ENCODE measurements at regions not wholly inside any gene's neighbourhood (a gene's known extent, or its start where the extent isn't known, plus 50 kb on each side); places are given as distances from the start of the nearest gene placed in this dataset.

DNA sequence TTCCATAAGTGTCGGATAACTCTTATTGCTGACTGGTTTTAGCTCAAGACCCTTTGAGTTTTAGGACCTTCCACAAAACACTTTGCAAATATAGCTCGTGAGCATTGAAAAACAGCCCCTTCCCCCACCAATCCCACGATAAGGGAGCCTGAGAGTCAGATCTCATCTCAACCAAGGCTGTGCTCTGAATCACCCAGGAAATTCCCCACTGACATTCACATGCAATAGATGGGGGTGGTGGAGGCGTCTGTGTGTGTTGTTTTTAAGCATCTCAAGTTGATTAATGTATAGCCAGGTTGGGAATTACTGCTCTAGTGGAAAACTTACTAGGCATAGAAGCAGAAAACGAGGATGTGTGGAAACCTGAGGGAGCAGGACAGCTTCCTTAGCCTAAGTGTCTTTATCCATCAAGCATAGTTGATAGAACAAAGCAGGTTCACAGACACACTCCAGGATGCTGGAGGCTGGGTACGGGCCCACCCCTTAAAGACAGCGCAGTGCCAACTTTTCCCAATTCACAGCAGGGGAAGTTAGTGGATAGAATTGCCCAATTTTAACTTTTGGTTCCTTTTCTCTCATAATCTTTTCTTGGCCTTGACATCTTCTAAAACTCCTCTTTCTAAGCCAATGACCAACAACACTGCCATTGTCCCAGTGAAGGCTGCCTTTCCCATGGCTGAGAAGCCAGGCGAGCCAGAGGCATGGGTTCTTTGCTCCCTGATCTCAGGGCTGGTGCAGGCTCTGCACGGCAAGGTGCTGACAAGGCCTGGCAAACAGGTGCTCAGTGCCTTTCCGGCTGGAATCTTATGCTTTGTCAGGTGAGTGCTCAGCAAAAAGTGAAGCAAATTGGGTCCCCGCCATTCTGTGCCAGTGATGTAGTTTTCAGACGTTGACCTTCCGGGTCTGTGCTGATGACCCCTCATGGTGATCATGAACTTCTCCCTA, 98.5 kb upstream of the INSIG1 start:
- no peak for ATAC-seq (replicated peaks)
- Mint-ChIP-seq H3K27ac (no peak overlapping the region), H3K36me3 (ENCODE audit: insufficient read depth) (no peaks in the 10 kb centered on the region), H3K9me3 (no peaks in the 10 kb centered on the region), H3K27me3 (peaks cover 0 to 10% of the 10 kb centered on the region in 2 donors), H3K4me1 (ENCODE audit: low read depth in 2 of 2) (no peaks in the 10 kb centered on the region), H3K4me3 (no peak overlapping the region)
- DNase-seq = no peak

DNA sequence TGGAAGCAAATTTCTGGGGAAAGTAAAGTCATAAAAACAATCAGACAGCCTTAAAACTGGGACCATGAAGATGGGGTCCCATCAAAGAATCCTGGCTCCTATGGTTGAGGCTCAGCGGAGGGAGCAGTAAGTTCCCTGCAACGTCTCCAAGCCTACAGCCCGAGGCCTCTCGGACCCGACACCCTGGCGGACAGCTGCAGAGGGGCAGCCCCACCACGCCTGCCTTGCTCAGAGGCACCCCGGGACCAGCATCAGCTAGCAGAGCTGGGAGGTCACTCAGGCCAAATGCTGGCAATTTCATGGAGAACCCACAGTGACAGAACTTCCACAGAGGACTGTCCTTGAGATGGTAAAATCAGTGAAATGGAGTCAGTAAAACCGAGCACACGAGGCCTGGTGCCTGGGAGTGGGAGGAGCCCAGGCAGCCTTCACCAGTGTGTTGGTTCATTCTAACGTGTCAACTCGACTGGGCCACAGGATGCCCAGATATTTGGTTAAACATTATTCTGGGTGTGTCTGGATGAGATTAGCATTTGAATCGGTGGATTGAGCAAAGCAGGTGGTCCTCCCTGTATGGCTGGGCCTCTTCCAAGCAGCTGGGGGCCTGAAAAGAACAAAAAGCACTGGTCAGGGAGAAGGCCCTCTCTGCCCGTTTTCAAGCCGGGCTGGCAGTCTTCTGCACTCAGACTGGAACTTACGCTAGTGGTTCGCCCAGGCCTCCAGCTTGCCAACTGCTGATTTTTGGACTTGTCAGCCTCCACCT, 96.2 kb upstream of the INSIG1 start:
- Mint-ChIP-seq H3K36me3 (ENCODE audit: insufficient read depth) (peaks cover 6% of the 10 kb centered on the region), H3K9me3 (no peaks in the 10 kb centered on the region), H3K4me3 (no peak overlapping the region), H3K27ac (peak overlapping the region in 1 of 2 donors; percentile 53), H3K4me1 (ENCODE audit: low read depth in 2 of 2) (peaks cover 14 to 15% of the 10 kb centered on the region in 2 donors), H3K27me3 (peaks cover 0 to 10% of the 10 kb centered on the region in 2 donors)
- no peak for ATAC-seq (replicated peaks)
- no peak for DNase-seq

DNA sequence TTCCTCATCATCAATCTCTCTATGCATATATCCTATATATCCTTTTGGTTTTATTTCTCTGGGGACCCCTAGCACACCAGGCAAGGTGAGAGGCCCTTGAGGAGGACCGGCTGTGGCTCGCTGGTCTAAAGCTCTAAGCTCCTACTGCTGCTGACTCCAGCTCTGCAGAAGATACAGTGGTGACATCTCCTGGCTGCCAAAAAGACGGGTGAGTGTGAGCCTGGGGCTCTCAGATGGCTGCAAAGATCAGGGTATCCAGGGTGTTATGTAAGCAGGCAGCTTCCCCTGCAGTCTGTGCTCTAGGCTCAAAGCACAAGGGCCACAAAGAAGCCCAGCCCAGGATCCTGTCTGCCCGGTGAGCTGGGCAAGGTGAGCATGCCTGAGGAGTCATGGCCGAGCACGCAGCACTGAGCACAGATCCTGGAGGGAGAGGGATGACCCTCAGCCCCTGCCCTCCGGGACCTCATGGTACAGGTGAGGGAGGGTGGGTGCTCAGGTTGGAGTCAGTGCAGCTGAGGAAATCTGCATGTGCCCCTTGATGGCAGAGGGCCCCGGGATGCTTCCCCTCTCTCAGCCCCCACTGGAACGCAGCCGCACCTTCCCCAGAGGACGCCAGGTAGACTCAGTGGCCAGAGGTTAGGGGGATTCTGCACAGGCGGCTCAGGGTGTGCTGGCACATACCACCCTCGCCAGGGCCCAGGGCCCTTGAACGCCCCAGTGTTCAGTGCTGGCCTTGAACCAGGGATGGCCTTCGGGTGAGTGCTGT, 95.4 kb upstream of the INSIG1 start:
- no peak for ATAC-seq (replicated peaks)
- Mint-ChIP-seq H3K4me3 (no peak overlapping the region), H3K27me3 (peaks cover 0 to 10% of the 10 kb centered on the region in 2 donors), H3K9me3 (no peaks in the 10 kb centered on the region), H3K4me1 (ENCODE audit: low read depth in 2 of 2) (peaks cover 18 to 21% of the 10 kb centered on the region in 2 donors), H3K36me3 (ENCODE audit: insufficient read depth) (peaks cover 6% of the 10 kb centered on the region), H3K27ac (peak overlapping the region in 1 of 2 donors; percentile 53)
- no peak for DNase-seq

DNA sequence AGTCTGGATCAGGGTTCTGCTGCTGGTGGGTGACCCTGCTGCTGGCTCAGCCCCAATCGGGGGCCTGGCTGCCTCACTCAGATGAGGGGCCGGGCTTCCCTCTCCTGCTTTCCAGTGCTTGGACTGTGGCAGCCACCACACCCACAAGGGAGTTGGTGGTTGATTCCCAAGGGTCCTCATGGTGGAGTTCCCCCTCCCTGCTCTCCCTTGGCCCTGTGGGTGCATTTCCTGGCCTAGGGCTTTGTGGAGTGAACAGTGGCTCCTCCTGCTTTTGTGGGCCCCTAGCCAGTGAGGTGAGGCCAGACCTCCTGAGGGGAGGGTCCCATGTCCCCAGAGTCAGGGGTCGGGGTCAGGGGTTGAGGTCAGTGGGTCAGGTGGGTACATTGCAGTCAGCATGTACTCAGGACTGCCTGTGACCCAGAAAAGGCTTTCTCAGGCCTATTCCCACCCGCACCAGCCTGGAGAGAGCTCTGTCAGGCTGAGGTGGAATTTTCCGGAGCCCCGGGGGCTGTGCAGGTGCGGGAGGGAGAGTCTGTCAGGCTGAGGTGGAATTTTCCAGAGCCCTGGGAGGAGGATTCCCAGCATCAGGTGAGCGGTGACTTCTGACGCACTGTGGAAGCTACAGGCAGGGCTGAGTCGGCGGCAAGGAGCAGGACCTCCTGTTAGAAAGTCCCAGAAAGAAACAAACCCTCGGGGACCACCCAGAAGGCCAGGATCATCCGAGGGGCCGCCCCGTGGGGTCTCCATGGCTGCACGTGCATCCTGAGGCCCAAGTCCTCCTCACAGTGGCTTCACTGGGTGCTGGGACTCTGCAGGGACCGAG, 94.4 kb upstream of the INSIG1 start:
- H3K27me3 Mint-ChIP-seq = peaks cover 0 to 10% of the 10 kb centered on the region in 2 donors
- DNase-seq (no peak), ATAC-seq (replicated peaks) (no peak)
- peaks cover 22 to 24% of the 10 kb centered on the region in 2 donors for H3K4me1 Mint-ChIP-seq (ENCODE audit: low read depth in 2 of 2)
- H3K27ac Mint-ChIP-seq = peak overlapping the region in 1 of 2 donors; percentile 7
- H3K9me3 Mint-ChIP-seq = peaks cover 0 to 3% of the 10 kb centered on the region in 2 donors
- no peak overlapping the region for H3K4me3 Mint-ChIP-seq
- peaks cover 6% of the 10 kb centered on the region for H3K36me3 Mint-ChIP-seq (ENCODE audit: insufficient read depth)

DNA sequence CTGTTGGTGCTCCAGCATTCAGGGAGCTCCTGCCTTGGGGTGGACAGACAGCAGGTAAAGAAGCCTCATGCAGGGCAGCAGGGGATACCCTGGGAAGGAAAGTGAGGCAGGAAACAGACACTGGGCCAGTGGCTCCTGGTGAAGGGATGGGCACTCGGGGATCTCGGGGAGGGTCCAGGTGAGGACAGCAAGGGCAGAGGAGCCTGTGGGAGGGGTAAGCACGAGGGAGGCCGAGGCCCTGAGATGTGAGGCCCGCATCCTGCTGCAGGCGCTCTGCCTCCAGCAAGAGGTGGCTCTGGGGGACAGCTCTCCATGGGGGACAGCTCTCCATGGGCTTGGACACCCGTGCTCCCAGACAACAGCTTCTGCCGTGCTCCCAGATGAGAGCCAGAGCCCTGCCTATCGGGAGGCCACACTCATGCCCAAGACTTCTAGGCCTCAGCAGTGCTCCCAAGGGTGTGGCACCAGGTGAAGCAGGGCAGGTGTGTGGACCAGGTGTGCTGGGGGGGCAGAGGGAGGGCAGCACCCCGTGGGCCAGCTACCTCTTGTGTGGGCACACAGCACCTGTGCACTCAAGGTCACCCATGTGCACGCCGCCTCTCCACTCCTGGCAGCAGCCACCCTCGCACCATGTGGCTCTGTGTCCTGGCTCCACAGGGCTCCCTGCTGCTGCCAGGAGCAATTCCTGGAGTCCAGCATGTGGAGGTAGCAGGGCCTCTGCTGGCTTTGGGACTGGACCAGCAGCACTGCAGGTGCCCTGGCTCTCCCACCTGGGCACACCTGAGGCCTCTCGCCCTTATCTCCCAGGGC, 93.6 kb upstream of the INSIG1 start:
- Mint-ChIP-seq H3K9me3 (peaks cover 0 to 3% of the 10 kb centered on the region in 2 donors), H3K27ac (peak overlapping the region in 1 of 2 donors; percentile 97), H3K27me3 (peaks cover 0 to 10% of the 10 kb centered on the region in 2 donors), H3K36me3 (ENCODE audit: insufficient read depth) (peaks cover 6% of the 10 kb centered on the region), H3K4me3 (no peak overlapping the region), H3K4me1 (ENCODE audit: low read depth in 2 of 2) (peaks cover 22 to 24% of the 10 kb centered on the region in 2 donors)
- DNase-seq (no peak), ATAC-seq (replicated peaks) (no peak)

DNA sequence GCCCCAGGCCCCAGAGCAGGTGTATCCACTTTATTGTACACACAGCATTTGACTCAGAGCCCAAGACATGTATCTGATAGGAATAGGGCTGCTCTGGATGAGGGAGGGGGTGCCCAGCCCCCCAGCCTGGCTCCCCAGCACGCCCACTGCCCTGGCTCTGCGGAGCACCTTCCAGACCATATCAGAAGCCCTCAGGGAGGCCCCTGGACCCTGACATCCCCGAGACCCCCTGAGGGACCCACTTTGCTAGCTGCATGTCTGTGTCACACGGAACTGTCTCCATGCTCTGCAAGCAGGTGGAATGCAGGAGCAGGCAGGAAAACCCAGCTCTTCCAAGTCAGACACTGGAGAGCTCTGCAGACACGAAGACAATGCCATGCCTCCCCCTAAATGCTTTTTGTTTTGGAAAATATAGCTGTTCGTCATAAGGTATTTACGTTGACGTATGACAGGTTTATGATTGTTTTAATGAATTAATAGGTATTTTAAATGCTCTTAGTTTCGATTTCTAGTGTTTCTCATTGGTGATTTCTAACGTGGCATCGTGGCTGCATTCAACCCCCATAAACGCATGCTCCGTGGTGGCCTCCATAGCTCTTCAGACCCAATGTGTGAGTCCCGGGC, 92.8 kb upstream of the INSIG1 start:
- Mint-ChIP-seq H3K36me3 (ENCODE audit: insufficient read depth) (peaks cover 6% of the 10 kb centered on the region), H3K27me3 (peaks cover 0 to 7% of the 10 kb centered on the region in 2 donors), H3K27ac (peak overlapping the region; percentile 89 to 97), H3K4me3 (peak overlapping the region; percentile 75 to 86), H3K4me1 (ENCODE audit: low read depth in 2 of 2) (peaks cover 22 to 24% of the 10 kb centered on the region in 2 donors), H3K9me3 (peaks cover 0 to 3% of the 10 kb centered on the region in 2 donors)
- DNase-seq (no peak), ATAC-seq (replicated peaks) (no peak)

DNA sequence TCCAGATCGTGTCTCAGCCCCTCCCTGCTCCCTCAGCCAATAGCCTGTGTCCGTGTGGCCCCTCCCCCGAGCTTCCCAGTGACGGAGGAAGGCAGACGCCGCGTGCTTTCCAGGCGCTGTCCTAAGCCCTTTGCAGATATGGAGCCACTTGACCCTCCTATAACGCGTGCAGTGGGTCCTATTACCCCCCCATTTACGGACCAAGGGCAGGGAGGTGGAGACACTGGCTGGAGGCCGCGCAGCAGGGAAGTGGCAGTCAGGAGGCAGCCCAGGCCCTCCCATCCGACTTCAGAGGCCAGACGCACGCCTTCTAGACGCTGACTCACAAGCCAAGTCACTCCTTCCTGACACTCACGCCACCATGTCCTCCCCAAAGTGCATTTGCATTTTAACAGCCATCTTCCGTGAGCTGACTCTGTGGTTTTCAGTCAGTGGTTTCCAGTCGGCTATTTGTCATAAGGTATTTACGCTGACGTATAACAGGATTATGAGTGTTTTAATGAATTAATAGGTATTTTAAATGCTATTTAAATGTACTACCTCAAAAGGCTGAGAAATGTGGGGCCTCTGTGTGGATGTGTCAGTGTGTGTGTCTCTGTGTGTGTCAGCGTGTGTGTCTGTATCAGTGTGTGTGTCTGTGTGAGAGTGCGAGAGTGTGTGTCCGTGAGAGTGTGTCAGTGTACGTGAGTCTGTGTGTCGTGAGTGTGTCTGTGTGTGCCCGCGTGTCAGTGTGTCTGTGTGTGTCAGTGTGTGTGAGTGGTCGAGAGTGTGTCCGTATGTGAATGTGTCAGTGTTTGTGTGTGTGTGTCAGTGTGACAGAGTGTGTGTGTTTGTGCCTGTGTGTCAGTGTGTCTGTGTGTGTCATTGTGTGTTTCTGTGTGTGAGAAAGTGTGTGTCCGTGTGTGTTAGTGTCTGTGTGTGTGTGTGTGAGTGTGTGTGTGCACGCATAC, 92.0 kb upstream of the INSIG1 start:
- ATAC-seq (replicated peaks) = peak; percentile 89

DNA sequence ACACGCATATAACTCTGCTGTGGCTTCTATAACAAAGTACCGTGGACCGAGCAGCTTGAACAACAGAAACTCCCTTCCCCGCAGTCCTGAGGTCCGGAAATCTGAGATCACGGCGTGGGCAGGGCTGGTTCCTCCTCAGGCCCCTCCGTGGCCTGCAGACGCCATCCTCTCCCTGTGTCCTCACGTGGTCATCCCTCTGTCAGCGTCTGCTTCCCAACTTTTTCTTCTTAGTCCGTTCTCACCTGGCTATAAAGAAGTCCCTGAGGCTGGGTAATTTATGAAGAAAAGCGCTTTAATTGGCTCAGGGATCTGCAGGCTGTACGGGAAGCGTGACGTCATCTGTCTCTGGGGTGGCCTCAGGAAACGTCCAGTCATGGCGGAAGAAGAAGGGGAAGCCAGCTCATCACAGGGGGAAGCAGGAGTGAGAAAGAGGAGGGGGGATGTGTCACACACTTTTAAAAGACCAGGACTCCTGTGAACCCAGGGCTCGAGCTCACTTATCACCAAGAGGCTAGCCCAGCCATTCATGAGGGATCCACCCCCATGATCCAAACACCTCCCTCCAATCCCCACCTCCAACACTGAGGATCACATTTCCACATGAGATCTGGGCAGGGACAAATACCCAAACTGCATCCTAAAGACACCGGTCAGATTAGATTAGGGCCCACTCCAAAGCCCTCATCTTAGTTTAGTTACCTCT, 91.2 kb upstream of the INSIG1 start:
- ATAC-seq (replicated peaks) (peak; percentile 9), DNase-seq (peak; percentile 29 to 38 (median 38))
- Mint-ChIP-seq H3K4me1 (ENCODE audit: low read depth in 2 of 2) (peaks cover 22 to 24% of the 10 kb centered on the region in 2 donors), H3K27me3 (no peaks in the 10 kb centered on the region), H3K27ac (peak overlapping the region; percentile 89 to 97), H3K9me3 (peaks cover 0 to 3% of the 10 kb centered on the region in 2 donors), H3K4me3 (peak overlapping the region; percentile 75 to 86), H3K36me3 (ENCODE audit: insufficient read depth) (peaks cover 6% of the 10 kb centered on the region)

More for the DNA sequence above, 92.0 kb upstream of the INSIG1 start:
- Mint-ChIP-seq H3K36me3 (ENCODE audit: insufficient read depth) (peaks cover 6% of the 10 kb centered on the region), H3K9me3 (peaks cover 0 to 3% of the 10 kb centered on the region in 2 donors), H3K27ac (peak overlapping the region; percentile 89 to 97), H3K4me1 (ENCODE audit: low read depth in 2 of 2) (peaks cover 22 to 24% of the 10 kb centered on the region in 2 donors), H3K4me3 (peak overlapping the region; percentile 75 to 86), H3K27me3 (no peaks in the 10 kb centered on the region)
- DNase-seq = peak; percentile 79 to 87 (median 85)

DNA sequence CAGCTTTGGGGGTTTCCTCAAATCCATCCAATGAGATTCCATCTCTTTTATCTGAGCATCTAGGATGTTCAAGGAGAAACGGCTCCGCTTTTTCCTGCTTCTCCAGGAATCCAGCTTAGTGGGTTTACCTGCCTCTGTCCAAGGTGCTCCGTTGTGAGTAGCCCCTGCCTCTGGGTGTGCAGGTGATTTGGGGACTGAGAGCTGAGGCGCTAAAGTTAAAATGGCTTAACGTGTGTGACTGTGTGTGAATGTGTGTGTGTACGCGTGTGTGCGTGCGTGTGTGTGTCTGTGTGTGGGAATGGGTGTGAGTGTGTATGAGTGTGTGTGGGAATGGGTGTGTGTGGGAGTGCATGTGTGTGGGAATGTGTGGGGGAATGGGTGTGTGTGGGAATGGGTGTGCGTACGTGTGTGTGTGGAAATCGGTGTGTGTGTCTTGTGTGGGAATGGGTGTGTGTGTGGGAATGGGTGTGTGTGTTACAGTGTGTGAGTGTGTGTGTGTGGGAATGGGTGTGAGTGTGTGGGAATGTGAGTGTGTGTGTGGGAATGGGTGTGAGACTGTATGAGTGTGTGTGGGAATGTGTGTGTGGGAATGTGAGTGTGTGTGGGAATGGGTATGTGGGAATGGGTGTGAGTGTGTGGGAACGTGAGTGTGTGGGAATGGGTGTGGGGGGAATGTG, 90.2 kb upstream of the INSIG1 start:
- DNase-seq (no peak), ATAC-seq (replicated peaks) (no peak)
- H3K4me1 Mint-ChIP-seq (ENCODE audit: low read depth in 2 of 2) = peaks cover 22 to 24% of the 10 kb centered on the region in 2 donors
- H3K4me3 Mint-ChIP-seq = no peak overlapping the region
- peaks cover 0 to 3% of the 10 kb centered on the region in 2 donors for H3K9me3 Mint-ChIP-seq
- no peaks in the 10 kb centered on the region for H3K27me3 Mint-ChIP-seq
- H3K27ac Mint-ChIP-seq = peak overlapping the region; percentile 82 to 91
- peaks cover 6% of the 10 kb centered on the region for H3K36me3 Mint-ChIP-seq (ENCODE audit: insufficient read depth)
